ENCODE measurements at regions not wholly inside any gene's neighbourhood (a gene's known extent, or its start where the extent isn't known, plus 50 kb on each side); places are given as distances from the start of the nearest gene placed in this dataset.
"Not testable (repeated sequence)": the region's sequence is repeated elsewhere in the genome, so short reads cannot be mapped to it uniquely, and the experiment has no call there.

DNA sequence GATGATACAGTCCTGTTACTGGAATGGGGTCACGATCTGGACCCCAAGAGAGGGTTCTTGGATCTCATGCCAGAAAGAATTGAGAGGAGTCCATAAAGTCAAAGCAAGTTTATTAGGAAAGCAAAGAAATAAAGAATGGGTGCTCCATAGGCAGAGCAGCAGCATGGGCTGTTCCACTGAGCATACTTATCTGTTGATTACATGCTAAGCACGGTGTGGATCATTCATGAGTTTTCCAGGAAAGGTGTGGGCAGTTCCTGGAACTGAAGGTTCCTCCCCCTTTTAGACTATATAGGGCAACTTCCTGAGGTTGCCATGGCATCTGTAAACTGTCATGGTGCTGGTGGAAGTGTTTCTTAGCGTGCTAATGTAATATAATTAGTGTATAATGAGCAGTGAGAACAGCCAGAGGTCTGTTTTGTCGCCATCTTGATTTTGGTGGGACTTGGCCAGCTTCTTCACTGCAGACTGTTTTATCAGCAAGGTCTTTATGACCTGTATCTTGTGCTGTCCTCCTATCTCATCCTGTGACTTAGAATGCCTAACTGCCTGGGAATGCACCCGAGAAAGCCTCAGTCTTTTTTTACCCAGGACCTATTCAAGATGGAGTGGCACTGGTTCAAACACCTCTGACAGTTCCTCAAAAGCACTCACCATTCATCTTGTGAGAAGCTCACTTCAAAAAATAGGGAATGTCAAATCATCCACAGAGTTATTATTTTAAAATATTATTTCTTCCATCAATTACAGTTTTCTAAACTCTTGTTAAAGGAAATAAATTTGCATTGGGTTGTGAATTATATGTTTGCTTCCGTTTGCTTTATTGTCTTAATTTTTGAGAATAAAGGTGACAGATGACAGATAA lies 1358.8 kb upstream of the TMEM132C start:
- no peak for DNase-seq (ENCODE audit: extremely low read depth, low read depth, low spot score)

- DNase-seq (ENCODE audit: extremely low read depth, low read depth, low spot score) = no peak
Observed at GRCh38 chr12:126908765-126909142, 1358.2 kb upstream of the TMEM132C start.

- no peak for DNase-seq (ENCODE audit: extremely low read depth, low read depth, low spot score)
Observed at GRCh38 chr12:126910570-126910969, 1356.4 kb upstream of the TMEM132C start.

DNA sequence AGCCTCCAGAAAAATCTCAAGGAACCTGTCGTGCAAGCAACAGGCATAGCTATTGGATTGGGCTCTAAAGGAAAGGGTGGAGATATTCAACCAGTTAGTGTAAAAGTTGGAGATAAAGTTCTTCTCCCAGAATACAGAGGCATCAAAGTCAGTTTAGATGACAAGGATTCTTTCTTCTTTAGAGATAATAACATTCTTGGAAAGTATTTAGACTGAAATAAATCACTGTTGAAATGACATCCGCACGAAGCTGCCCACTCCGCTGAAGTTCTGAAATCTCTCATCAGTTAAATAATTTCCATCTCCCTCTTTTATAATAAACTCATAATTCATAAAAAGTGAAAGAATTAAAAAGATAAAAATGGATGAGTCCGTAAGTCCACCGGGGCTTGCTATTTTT lies 1354.9 kb upstream of the TMEM132C start:
- no peak for DNase-seq (ENCODE audit: extremely low read depth, low read depth, low spot score)

- DNase-seq (ENCODE audit: extremely low read depth, low read depth, low spot score) = no peak
Observed at GRCh38 chr12:126914170-126914793, 1352.7 kb upstream of the TMEM132C start.

DNA sequence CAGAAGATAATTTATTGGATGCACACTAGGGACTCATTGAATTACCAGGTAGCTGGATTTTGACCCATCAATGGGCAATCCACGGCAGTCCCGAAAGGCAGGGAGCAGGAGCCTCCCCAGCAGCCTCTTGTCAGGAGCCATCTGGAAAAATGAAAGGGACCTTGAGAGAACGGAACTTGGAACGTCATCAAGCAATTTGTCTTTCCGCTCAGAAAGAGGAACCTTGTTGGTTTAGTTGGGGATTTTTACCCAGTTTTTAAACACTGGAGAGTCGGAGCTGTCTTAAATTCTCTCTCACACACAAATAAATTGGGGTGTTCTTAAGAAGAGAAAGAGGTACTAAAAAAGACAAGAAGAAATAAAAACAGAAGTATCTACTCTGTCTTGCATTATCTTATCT lies 1351.7 kb upstream of the TMEM132C start:
- no peak for DNase-seq (ENCODE audit: extremely low read depth, low read depth, low spot score)

GRCh38 chr12:126926023-126926594 lies 1340.9 kb upstream of the TMEM132C start:
- DNase-seq (ENCODE audit: extremely low read depth, low read depth, low spot score) = no peak

GRCh38 chr12:126930234-126930633 lies 1336.7 kb upstream of the TMEM132C start:
- no peak for DNase-seq (ENCODE audit: extremely low read depth, low read depth, low spot score)

GRCh38 chr12:126932156-126932555 lies 1334.8 kb upstream of the TMEM132C start:
- no peak for DNase-seq (ENCODE audit: extremely low read depth, low read depth, low spot score)

- DNase-seq (ENCODE audit: extremely low read depth, low read depth, low spot score) = no peak
Observed at GRCh38 chr12:126935435-126935834, 1331.5 kb upstream of the TMEM132C start.

- DNase-seq (ENCODE audit: extremely low read depth, low read depth, low spot score) = no peak
Observed at GRCh38 chr12:126936181-126936851, 1330.7 kb upstream of the TMEM132C start.

GRCh38 chr12:126937431-126937830 lies 1329.5 kb upstream of the TMEM132C start:
- DNase-seq (ENCODE audit: extremely low read depth, low read depth, low spot score) = no peak

DNA sequence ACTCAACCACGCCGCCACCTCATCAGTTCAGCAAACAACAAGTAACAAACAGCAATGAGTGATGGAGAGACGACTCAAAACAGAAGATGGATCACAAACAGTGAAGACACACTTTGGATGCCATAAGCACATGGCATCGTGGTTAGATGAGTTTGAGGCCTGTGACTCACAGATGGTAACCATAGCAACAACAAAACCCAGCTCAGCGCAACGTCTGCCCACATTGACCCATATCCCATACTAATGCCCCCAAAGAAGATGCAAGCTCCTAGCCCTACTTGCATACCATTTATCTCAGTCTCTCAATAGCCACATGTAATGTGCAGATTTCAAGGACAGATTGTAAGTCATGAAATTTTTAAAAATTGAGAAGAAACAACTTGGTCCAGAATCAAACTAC lies 1322.3 kb upstream of the TMEM132C start:
- DNase-seq (ENCODE audit: extremely low read depth, low read depth, low spot score) = no peak

DNA sequence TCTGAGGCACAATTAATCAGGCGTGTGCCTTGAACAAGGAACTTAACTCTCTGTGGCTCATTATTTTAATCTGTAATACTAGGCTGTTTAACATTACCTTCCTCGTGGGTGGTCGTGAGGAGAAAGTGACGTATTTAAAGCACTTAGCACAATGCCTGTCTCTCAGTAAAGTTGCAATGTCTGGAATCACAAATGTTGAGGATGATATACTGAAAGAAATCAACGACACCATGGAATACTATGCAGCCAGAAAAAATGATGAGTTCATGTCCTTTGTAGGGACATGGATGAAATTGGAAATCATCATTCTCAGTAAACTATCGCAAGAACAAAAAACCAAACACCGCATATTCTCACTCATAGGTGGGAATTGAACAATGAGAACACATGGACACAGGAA lies 1320.0 kb upstream of the TMEM132C start:
- not testable (repeated sequence) for DNase-seq (ENCODE audit: extremely low read depth, low read depth, low spot score)

DNA sequence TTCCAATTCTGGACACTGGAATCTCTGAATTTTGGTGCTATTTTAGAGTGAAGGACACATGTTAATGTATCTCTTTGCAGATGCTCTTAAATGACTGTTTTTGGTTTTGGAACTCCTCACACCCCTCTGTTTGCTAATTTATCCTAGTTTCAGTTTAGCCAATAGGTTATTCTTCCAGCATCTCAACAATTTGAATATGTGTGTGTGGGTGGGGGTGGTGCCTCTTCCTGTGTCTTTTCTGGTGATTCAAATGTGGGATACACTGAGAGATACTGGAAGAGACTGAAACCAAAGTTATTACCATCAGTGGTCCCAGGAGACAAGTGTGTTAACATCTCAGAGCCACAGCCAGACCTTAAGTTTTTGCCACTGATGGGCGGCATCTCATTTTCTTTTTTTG lies 1317.4 kb upstream of the TMEM132C start:
- DNase-seq (ENCODE audit: extremely low read depth, low read depth, low spot score) = no peak

DNA sequence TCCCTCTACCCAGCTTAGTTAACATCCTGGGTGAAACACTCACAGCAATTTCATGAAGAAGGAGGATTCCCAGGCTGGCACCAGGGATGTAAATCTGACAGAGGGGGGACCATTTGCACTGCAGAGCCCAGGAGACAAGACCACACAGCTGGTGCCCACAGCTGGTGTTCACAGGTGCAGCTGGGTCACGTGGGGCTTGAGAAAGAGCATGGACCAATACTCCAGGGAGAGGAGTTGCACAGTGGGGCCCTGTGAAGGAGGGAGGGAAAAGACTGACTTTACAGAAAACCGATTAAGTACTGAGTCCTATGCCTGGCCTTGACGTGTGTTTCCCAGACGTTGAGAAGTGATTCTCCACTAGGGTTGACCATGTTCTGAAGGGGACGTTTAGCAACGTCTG lies 1316.7 kb upstream of the TMEM132C start:
- no peak for DNase-seq (ENCODE audit: extremely low read depth, low read depth, low spot score)

DNA sequence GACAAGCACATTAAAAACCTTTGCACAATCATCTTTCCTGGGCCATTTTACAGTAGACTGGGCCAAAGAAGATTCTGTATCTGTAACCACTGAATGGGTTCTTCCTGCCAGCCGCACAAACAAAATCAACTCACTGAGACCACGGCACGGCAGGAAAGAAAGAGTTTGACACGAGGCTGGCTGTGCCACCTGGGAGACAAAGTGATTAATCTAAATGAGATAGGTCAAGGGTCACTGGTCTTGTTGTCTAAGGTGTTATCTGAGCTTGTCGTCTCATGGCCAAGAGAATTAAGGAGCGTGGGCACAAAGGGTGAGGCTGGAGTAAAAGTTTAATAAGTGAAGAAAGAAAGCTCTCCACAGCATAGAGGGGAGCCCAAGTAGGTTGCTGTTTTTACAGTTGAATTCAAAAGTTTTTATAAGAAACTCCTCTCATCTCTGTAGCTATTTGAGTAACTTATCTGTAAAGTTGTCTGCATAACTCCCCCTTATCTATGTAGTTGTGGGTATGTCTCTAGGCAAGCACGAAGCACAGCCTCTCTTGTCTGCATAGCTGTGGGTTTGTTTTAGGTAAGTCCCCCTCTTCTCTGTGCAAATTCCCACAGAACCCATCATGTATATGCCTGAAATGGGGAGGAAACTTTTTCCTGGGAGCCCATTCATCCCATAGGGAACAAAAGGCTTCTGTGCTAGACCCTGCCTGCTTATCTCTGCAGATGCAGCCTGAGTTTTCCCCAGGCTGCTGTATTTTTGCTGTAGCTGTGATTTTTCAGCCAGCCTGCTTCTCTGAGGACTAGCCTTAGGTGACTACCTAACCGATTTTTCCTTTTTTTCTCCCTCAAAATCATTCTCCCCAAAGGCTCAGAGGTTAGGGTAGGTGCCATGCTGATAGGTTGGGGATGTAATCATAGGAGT lies 1314.6 kb upstream of the TMEM132C start:
- no peak for DNase-seq (ENCODE audit: extremely low read depth, low read depth, low spot score)

- DNase-seq (ENCODE audit: extremely low read depth, low read depth, low spot score) = no peak
Observed at GRCh38 chr12:126953365-126953889, 1313.5 kb upstream of the TMEM132C start.

DNA sequence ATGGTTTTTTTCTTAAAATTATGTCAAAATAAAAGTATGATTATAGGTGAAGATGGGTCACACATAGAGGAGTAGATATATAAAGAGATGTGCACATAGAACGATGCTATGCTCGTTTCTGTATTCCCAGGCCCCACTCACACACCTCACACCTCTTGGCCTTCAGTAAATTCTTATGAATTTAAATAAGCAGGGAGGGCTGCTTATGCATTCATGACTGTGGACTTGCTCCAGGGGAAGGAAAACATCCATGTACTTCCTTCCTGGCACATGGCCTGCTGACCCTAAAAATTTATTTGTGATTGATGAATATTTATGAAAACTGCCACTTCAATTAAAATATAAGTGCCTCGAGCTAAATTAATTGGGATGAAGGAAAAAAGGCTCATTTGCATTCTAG lies 1306.7 kb upstream of the TMEM132C start:
- no peak for DNase-seq (ENCODE audit: extremely low read depth, low read depth, low spot score)

DNA sequence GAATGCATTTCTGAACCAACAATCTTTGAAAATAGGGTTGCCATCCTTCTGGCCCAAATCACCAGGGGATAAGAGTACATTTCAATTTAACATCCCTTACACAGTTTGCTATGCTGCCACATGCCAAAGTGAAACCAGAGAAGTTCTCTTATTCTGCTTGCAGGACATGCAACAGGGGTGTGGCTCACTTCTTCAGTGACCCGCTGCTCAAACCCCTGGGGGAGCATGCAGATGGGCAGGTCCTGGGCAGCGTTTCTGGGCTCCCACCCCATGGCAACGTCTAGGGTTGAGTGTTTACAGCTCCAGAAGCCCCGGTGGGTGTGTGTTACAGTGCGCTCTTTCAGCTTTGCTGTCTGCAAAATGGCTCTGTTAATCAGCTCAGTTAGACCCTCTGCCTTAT lies 1306.3 kb upstream of the TMEM132C start:
- DNase-seq (ENCODE audit: extremely low read depth, low read depth, low spot score) = no peak

All from glomerular endothelial cell (primary cell).